Lower lobe of right lung (tissue), 2 donors: ENCODE measurements at regions not wholly inside any gene's neighbourhood (a gene's known extent, or its start where the extent isn't known, plus 50 kb on each side); places are given as distances from the start of the nearest gene placed in this dataset.

Experiments
- ATAC-seq, 2 donors: fragments of 200-7000 bp; cut with Tn5 transposase; one replicate each; pipeline ENCODE4 v1.9.1; 2020 to 2022; ENCODE audit warnings: mild to moderate bottlenecking in 2 of 2, moderate library complexity in 2 of 2
- DNase-seq: peaks from one replicate; pipeline ENCODE4 v3.0.0-alpha.2; 2020
- H3K27ac ChIP-seq: fragments of 200-600 bp; one replicate; pipeline ENCODE4 v1.8.0; 2022
- H3K27me3 ChIP-seq: fragments of 200-600 bp; one replicate; pipeline ENCODE4 v1.8.0; 2022; ENCODE audit warnings: low read depth
- H3K36me3 ChIP-seq: fragments of 200-600 bp; one replicate; pipeline ENCODE4 v1.8.0; 2022; ENCODE audit warnings: mild to moderate bottlenecking
- H3K4me1 ChIP-seq: fragments of 200-600 bp; one replicate; pipeline ENCODE4 v1.8.0; 2022
- H3K4me3 ChIP-seq: fragments of 200-600 bp; one replicate; pipeline ENCODE4 v1.8.0; 2022; ENCODE audit warnings: mild to moderate bottlenecking
- H3K9me3 ChIP-seq: fragments of 200-600 bp; one replicate; pipeline ENCODE4 v1.8.0; 2022
- CTCF ChIP-seq: fragments of 200-600 bp; IDR thresholded peaks from one replicate; pipeline ENCODE4 v1.8.0; 2022; ENCODE audit warnings: antibody characterized with exemption, mild to moderate bottlenecking
- intact Hi-C: fragments of 100-400 bp; cut with DNase I; formaldehyde crosslinking; loops from one replicate; pipeline ENCODE4 v1.11.0; 2022
- donor health status: DM: no; HTN: yes; CAD: no; lungs with severe emphysema.

- H3K27me3 ChIP-seq, result no peaks in the 10 kb centered on the region
- no peak overlapping the region for H3K27ac ChIP-seq
- DNase-seq (no peak), ATAC-seq (no peak)
- no peak overlapping the region for H3K4me3 ChIP-seq
- no peaks in the 10 kb centered on the region for H3K4me1 ChIP-seq
- H3K36me3 ChIP-seq, result no peaks in the 10 kb centered on the region
- intact Hi-C loops, result no loop called here
- no peaks in the 10 kb centered on the region for H3K9me3 ChIP-seq
- no peak for TF ChIP-seq CTCF
Measured at GRCh38 chr2:120804459-120804858, 68.8 kb downstream of the GLI2 start.

DNA sequence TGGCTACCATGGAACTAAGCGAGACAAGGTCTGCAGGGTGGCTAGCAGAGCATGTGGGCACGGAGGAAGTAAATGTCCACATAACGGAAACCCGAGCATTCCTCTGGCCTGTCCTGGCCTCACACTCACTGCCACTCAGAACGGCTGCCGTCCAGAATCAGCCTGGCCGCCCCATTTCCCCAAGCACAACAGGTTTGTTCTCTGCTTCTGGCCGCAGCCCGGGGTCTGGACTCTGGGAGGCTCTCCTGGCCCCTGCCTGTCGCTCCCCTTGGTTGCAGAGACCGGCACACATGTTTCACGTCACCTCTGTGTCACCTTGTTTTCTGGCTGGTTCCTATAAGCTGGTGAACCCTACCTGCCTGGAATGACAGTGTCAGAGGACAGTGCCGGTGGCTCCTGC lies 69.3 kb downstream of the GLI2 start:
- no peaks in the 10 kb centered on the region for H3K27me3 ChIP-seq
- H3K4me3 ChIP-seq, result no peak overlapping the region
- H3K9me3 ChIP-seq, result no peaks in the 10 kb centered on the region
- DNase-seq (no peak), ATAC-seq (no peak)
- H3K36me3 ChIP-seq, result no peaks in the 10 kb centered on the region
- H3K4me1 ChIP-seq, result no peaks in the 10 kb centered on the region
- H3K27ac ChIP-seq, result no peak overlapping the region
- TF ChIP-seq CTCF, result no peak
- intact Hi-C loops, result no loop called here

DNA sequence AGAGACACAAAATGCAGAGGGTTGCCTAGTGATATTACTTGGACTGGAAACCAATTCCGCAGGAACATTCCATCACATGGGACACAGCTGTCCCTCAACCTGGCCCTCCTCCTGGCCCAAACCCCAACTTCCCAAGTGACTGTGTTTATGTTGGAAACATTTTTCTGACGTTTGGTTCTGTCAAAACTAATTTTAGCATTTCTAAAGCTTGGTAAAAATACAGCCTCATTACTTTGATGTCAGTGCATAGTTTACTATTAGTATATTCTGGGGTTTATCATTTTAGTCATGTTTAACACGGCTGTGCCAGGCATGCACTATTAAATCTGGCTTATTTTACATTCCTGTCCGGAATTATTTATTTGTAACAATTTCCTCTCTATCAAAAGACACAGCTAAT lies 69.9 kb downstream of the GLI2 start:
- no peak overlapping the region for H3K27ac ChIP-seq
- no peaks in the 10 kb centered on the region for H3K4me1 ChIP-seq
- no peak for TF ChIP-seq CTCF
- H3K27me3 ChIP-seq, result no peaks in the 10 kb centered on the region
- intact Hi-C loops, result no loop called here
- H3K9me3 ChIP-seq, result no peaks in the 10 kb centered on the region
- ATAC-seq, result no peak
- H3K36me3 ChIP-seq, result no peaks in the 10 kb centered on the region
- no peak for DNase-seq
- no peak overlapping the region for H3K4me3 ChIP-seq

- Histone ChIP-seq H3K4me3 (no peak overlapping the region), H3K27ac (no peak overlapping the region), H3K9me3 (no peaks in the 10 kb centered on the region), H3K4me1 (no peaks in the 10 kb centered on the region), H3K27me3 (no peaks in the 10 kb centered on the region), H3K36me3 (no peaks in the 10 kb centered on the region)
- no peak for TF ChIP-seq CTCF
- ATAC-seq (no peak), DNase-seq (no peak)
- intact Hi-C loops, result no loop called here
Measured at GRCh38 chr2:120807751-120808150, 72.1 kb downstream of the GLI2 start.

GRCh38 chr2:120809151-120809550 lies 73.5 kb downstream of the GLI2 start:
- intact Hi-C loops, result no loop called here
- Histone ChIP-seq H3K27ac (no peak overlapping the region), H3K4me3 (no peak overlapping the region), H3K27me3 (no peaks in the 10 kb centered on the region), H3K9me3 (no peaks in the 10 kb centered on the region), H3K36me3 (no peaks in the 10 kb centered on the region), H3K4me1 (no peaks in the 10 kb centered on the region)
- ATAC-seq, result no peak
- no peak for TF ChIP-seq CTCF
- DNase-seq, result no peak
